ENCODE measurements at regions not wholly inside any gene's neighbourhood (a gene's known extent, or its start where the extent isn't known, plus 50 kb on each side); places are given as distances from the start of the nearest gene placed in this dataset.

DNA sequence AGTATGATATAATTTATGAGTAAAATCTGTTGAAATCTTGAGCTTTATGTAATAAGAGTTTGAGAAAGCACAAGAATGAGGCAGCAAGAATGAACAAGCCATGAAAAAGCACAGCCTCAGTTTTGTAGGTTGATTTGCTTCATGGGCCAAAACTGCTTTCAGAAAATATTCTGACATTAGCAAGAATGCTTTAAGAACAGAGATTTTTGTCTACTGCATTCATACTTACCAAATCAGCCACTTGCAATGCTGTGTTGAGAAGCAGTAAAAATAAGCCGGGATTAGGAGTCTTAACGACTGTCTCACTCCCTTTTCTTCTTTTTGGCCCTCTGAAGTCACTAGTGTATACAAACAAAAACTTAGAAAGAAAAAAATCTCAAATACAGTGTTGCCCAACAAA is 114.5 kb downstream of the POSTN start:
- TF ChIP-seq ZBTB7A (IDR thresholded peaks at IDR 0.05; ENCODE audit: low read depth) (no peak), NFIC (IDR thresholded peaks at IDR 0.05) (no peak)

DNA sequence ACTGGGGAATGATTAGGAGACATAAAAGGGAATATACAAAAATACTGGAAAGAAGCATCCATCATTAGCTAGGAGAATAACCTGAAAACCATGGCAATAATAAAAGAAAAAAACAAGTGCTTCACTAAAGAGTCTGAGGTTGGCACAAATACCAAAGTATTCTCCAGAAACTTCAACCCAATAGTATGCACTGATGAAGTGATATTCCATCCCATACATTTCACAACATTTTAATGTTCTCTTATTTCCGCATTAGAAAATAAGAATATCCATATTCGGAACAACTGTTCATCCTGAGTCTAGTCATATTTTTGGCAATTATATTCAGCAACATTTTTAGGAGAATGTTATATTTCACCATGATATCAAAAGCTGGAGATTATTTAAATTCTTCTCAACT is 116.2 kb downstream of the POSTN start:
- no peak for TF ChIP-seq RAD21 (IDR thresholded peaks at IDR 0.05; ENCODE audit: low read depth)
- TF ChIP-seq TAF1 (IDR thresholded peaks at IDR 0.05; ENCODE audit: low read depth), result no peak
- TF ChIP-seq YY1 (IDR thresholded peaks at IDR 0.05; ENCODE audit: low read depth), result no peak
- no peak for TF ChIP-seq NFIC (IDR thresholded peaks at IDR 0.05)
- TF ChIP-seq, protein P1, sequence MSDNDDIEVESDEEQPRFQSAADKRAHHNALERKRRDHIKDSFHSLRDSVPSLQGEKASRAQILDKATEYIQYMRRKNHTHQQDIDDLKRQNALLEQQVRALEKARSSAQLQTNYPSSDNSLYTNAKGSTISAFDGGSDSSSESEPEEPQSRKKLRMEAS (IDR thresholded peaks at IDR 0.05), result no peak

- TF ChIP-seq, protein P2, sequence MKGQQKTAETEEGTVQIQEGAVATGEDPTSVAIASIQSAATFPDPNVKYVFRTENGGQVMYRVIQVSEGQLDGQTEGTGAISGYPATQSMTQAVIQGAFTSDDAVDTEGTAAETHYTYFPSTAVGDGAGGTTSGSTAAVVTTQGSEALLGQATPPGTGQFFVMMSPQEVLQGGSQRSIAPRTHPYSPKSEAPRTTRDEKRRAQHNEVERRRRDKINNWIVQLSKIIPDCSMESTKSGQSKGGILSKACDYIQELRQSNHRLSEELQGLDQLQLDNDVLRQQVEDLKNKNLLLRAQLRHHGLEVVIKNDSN (IDR thresholded peaks at IDR 0.05), result no peak
- TF ChIP-seq NFIC (IDR thresholded peaks at IDR 0.05) (no peak), TEAD4 (IDR thresholded peaks at IDR 0.05) (no peak), YY1 (IDR thresholded peaks at IDR 0.05; ENCODE audit: low read depth) (no peak), RAD21 (IDR thresholded peaks at IDR 0.05; ENCODE audit: low read depth) (no peak), TAF1 (IDR thresholded peaks at IDR 0.05; ENCODE audit: low read depth) (no peak)
Observed at GRCh38 chr13:37481885-37482227, 116.7 kb downstream of the POSTN start.

DNA sequence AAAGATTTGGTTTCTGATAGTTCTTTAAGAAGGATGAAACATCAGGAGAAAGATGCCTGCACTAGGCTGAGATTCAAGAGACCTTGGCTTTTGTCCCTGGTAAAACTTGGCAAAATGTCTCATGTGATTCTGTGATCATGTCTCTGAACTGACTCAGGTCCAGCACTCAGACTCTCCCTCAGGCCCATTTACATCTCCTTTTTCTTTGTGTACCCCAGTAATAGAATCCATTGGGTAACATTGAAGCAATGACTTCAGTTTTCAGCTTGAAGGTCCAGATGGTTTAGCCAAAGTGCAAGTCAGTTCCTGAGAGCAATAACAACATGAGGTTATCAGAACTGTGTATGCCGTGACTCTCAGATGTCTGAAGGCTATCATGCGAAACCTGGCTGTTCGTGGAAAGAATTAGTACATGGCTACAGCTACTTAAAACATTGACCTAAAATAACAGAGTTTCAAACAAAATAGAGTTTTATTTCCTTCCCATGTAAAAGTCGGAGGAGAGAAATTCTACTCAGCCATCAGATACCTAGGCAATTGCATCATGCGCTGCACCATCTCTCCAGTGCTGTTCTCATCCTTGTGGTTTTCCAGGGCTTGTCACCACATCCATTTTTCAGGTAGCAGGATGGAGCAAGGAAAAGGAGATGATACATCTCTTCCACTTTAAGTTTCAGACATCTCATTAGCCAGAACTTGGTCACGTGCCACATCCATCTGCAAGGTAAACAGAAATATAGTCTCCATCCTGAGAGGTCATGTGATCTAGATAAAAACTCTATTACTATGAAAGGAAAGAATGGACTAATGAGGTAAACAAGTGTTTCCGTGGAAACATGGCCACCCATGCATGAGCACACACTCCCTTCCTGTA is 117.3 kb downstream of the POSTN start:
- TF ChIP-seq TCF12 (IDR thresholded peaks at IDR 0.05; ENCODE audit: low read depth) (no peak), CEBPB (IDR thresholded peaks at IDR 0.05) (no peak), EGR1 (IDR thresholded peaks at IDR 0.05) (no peak), ZBTB7A (IDR thresholded peaks at IDR 0.05; ENCODE audit: low read depth) (no peak), TEAD4 (IDR thresholded peaks at IDR 0.05) (no peak), RAD21 (IDR thresholded peaks at IDR 0.05; ENCODE audit: low read depth) (no peak), TAF1 (IDR thresholded peaks at IDR 0.05; ENCODE audit: low read depth) (no peak), YY1 (IDR thresholded peaks at IDR 0.05; ENCODE audit: low read depth) (no peak)
- TF ChIP-seq, protein P1 (IDR thresholded peaks at IDR 0.05), result no peak
- TF ChIP-seq, protein P2 (IDR thresholded peaks at IDR 0.05), result no peak
- TF ChIP-seq, protein P3, sequence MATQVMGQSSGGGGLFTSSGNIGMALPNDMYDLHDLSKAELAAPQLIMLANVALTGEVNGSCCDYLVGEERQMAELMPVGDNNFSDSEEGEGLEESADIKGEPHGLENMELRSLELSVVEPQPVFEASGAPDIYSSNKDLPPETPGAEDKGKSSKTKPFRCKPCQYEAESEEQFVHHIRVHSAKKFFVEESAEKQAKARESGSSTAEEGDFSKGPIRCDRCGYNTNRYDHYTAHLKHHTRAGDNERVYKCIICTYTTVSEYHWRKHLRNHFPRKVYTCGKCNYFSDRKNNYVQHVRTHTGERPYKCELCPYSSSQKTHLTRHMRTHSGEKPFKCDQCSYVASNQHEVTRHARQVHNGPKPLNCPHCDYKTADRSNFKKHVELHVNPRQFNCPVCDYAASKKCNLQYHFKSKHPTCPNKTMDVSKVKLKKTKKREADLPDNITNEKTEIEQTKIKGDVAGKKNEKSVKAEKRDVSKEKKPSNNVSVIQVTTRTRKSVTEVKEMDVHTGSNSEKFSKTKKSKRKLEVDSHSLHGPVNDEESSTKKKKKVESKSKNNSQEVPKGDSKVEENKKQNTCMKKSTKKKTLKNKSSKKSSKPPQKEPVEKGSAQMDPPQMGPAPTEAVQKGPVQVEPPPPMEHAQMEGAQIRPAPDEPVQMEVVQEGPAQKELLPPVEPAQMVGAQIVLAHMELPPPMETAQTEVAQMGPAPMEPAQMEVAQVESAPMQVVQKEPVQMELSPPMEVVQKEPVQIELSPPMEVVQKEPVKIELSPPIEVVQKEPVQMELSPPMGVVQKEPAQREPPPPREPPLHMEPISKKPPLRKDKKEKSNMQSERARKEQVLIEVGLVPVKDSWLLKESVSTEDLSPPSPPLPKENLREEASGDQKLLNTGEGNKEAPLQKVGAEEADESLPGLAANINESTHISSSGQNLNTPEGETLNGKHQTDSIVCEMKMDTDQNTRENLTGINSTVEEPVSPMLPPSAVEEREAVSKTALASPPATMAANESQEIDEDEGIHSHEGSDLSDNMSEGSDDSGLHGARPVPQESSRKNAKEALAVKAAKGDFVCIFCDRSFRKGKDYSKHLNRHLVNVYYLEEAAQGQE (IDR thresholded peaks at IDR 0.05; ENCODE audit: low read depth), result no peak

DNA sequence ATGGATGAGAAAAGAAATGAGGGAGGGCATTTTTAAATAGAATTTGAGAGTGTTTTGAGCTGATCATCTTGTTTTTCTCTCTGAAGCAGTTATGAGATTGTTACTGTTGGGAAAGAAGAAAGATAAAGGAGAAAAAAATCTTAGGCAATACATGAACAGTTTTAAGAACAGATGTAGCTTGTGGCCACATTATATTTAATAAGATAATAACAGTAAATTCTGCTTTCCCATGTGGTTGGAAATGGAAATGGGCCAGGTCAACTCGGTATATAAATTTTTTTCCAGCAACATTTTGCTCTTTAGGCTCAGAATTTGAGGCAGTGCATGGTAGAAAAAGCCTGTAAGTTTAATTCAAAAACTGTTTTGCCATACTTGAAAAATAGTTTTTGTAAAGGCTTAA is 118.7 kb downstream of the POSTN start:
- TF ChIP-seq CEBPB (IDR thresholded peaks at IDR 0.05) (no peak), TAF1 (IDR thresholded peaks at IDR 0.05; ENCODE audit: low read depth) (no peak)

GRCh38 chr13:37476874-37477273 is 121.7 kb downstream of the POSTN start:
- TF ChIP-seq FOXM1 (IDR thresholded peaks at IDR 0.05; ENCODE audit: borderline replicate concordance, low read depth), result no peak
- TF ChIP-seq CEBPB (IDR thresholded peaks at IDR 0.05), result no peak
- TF ChIP-seq ZBTB7A (IDR thresholded peaks at IDR 0.05; ENCODE audit: low read depth), result no peak
- TF ChIP-seq EP300 (IDR thresholded peaks at IDR 0.05; ENCODE audit: borderline replicate concordance), result no peak
- TF ChIP-seq, protein P2 (IDR thresholded peaks at IDR 0.05), result no peak
- TF ChIP-seq EGR1 (IDR thresholded peaks at IDR 0.05), result no peak
- TF ChIP-seq TAF1 (IDR thresholded peaks at IDR 0.05; ENCODE audit: low read depth), result no peak
- no peak for TF ChIP-seq TCF12 (IDR thresholded peaks at IDR 0.05; ENCODE audit: low read depth)
- TF ChIP-seq, protein P3 (IDR thresholded peaks at IDR 0.05; ENCODE audit: low read depth), result no peak
- TF ChIP-seq, protein P1 (IDR thresholded peaks at IDR 0.05), result no peak
- TF ChIP-seq YY1 (IDR thresholded peaks at IDR 0.05; ENCODE audit: low read depth), result no peak
- no peak for TF ChIP-seq TEAD4 (IDR thresholded peaks at IDR 0.05)
- no peak for TF ChIP-seq RAD21 (IDR thresholded peaks at IDR 0.05; ENCODE audit: low read depth)
- TF ChIP-seq NFIC (IDR thresholded peaks at IDR 0.05), result no peak

All from Ishikawa (cell line).